T1000 (cell line): ENCODE measurements at regions not wholly inside any gene's neighbourhood (a gene's known extent, or its start where the extent isn't known, plus 50 kb on each side); places are given as distances from the start of the nearest gene placed in this dataset.
A peak's percentile ranks its signal among the peaks of the same experiment; 100 is the strongest.
"Not testable (repeated sequence)": the region's sequence is repeated elsewhere in the genome, so short reads cannot be mapped to it uniquely, and the experiment has no call there.

Experiments used
- DNase-seq: peaks from one replicate; lab custom pipeline; 2025; ENCODE audit warnings: mixed read lengths; lab: John Stamatoyannopoulos, UW

GRCh38 chr12:71385155-71385554, 54.4 kb upstream of the LGR5 start:
- DNase-seq: no peak

DNA sequence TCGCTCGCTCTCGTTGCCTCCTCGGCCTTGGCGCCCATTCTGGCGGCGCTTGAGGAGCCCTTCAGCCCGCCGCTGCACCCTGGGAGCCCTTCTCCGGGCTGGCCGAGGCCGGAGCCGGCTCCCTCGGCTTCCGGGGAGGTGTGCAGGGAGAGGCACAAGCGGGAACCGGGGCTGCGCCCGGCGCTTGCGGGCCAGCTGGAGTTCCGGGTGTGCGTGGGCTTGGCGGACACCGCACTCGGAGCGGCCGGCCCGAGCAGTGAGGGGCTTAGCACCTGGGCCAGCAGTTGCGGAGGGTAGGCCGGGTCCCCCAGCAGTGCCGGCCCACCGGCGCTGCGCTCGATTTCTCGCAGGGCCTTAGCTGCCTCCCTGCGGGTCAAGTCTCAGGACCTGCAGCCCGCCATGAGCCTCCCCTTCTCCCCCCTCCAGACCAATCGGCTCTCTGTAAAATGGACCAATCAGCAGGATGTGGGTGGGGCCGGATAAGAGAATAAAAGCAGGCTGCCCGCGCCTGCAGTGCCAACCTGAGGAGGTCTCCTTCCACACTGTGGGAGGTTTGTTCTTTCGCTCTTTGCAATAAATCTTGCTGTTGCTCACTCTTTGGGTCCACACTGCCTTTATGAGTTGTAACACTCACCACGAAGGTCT, 62.8 kb upstream of the LGR5 start:
- DNase-seq: not testable (repeated sequence)

- DNase-seq: no peak
Measured at GRCh38 chr12:71371122-71371521, 68.5 kb upstream of the LGR5 start.

GRCh38 chr12:71360013-71360412, 79.6 kb upstream of the LGR5 start:
- no peak for DNase-seq

DNA sequence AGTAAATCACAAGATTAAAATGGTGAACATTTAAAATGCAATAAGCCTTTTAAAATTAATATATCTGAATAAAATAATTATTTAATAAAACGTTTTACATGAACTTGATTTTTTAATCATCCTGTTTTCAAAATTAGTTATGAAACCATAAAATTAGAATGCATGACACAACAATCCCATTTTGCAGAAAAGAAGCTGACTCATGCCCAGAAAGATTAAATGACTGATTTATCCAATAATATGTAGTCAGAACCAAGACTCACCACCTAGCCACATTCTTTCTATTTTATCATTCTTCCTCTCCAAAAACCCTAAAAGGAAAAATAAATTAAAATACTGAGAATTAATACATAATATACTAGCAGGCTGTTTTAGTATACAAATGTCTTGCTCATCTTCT, 83.0 kb upstream of the LGR5 start:
- DNase-seq: no peak

DNA sequence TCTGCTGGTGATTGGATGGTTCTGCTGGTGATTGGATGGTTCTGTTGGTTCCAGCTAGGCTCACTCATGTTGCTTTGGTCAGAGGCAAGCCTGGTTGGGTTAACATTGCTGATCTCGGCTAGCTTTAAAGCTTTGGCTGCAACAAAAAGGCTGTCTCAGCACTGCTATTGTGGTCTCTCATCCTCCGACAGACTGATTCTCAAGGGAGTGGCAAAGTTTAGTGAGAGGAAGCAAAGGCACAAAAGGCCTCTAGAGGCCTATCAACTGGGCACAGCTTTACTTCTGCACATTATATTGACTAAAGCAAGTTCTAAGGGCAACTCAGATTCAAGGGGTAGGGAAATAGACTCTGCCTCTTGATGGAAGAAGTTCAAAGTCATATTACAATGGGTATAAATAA, 84.7 kb upstream of the LGR5 start:
- no peak for DNase-seq

GRCh38 chr12:71353607-71354006, 86.0 kb upstream of the LGR5 start:
- no peak for DNase-seq

- DNase-seq: no peak
Measured at GRCh38 chr12:71349950-71350349, 89.6 kb upstream of the LGR5 start.

- DNase-seq: no peak
Measured at GRCh38 chr12:71338933-71339332, 100.7 kb upstream of the LGR5 start.

- no peak for DNase-seq
Measured at GRCh38 chr12:71335963-71336257, 103.7 kb upstream of the LGR5 start.

- DNase-seq: no peak
Measured at GRCh38 chr12:71335151-71335962, 104.2 kb upstream of the LGR5 start.

GRCh38 chr12:71333418-71333817, 106.2 kb upstream of the LGR5 start:
- DNase-seq: no peak

DNA sequence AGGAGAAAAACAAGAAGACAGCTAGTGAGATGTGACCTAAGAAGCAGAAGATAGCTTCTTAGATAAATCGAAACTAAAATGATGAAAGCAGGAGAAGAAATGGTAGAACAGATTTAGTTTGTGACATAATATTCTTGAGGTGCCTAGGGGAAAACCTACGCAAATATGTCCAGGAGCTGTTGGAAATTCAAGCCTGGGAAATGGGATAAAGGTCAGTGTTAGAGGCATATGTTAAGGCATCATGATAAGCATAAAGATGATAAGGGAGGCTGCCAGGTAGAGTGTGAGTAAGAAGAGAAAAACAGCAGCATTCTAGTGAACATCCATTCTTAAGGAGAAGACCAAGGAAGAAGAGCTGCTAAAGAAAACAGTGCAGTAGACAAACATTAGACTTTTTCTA, 109.6 kb upstream of the LGR5 start:
- DNase-seq: no peak

GRCh38 chr12:71321531-71321930, 118.1 kb upstream of the LGR5 start:
- no peak for DNase-seq

GRCh38 chr12:71321130-71321529, 118.5 kb upstream of the LGR5 start:
- no peak for DNase-seq

DNA sequence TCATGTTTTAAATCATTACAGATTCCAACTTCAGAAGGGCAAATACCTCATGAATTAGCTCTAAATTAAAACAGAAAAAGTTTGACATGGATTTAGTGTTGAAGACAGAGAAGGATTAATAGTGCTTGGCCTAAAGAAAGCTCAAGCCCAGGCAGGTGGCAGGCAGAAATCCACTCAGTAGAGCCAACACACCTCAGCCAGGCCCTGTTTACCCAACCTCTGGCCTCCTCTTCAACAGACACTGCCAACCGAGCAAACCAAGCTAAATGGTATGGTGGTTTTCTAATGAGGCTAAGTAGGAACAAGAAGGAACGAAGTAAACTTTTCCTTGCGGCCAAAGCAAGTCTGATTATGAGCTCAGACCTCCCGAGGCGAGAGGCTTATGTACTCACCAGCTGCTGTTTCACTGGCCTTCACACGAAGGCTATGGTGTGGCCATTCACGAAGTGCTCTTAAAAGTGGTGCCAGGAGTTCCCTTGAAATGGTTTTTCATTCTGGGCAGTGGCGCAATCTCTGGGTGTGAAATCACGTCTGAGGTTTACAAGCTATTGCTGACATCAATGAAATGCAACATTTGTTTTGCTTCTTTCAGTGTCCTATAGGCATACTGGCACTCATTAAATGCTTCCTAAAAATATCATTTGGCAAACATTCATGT, 124.1 kb upstream of the LGR5 start:
- DNase-seq: no peak

DNA sequence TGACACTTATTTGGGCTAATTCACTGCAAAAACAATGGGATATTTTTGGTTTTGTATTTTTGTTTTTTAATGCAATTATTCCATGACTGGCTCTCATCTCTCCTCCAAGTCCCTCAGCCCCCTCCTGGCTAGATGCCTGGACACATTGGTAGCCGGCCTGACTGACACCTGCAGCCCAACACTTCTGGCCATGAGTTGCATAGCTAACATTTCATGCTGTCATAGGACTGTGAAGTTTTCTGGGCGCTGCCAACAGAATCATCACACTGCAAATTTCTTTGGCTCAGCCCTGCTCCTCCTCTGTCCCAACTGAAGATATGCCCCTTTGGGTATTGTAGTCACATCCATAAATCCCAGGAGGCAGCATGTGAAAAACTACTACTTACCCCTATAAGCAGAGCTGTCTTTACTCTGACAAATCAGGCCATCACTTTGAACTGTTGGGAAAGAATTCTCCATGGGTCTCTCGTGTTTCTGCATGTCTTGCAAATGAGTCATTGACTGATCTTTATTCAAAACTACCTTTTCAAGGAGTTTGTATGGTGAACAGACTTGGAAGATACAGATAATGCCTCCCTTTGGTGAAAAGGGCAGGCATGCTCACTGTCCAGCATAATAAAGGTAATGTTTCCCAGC, 126.7 kb upstream of the LGR5 start:
- peak; percentile 22 for DNase-seq

DNA sequence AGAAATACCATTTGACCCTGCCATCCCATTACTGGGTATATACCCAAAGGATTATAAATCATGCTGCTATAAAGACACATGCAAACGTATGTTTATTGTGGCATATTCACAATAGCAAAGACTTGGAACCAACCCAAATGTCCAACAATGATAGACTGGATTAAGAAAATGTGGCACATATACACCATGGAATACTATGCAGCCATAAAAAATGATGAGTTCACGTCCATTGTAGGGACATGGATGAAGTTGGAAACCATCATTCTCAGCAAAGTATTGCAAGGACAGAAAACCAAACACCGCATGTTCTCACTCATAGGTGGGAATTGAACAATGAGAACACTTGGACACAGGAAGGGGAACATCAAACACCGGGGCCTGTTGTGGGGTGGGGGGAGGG, 128.0 kb upstream of the LGR5 start:
- not testable (repeated sequence) for DNase-seq

GRCh38 chr12:71306808-71307207, 132.8 kb upstream of the LGR5 start:
- no peak for DNase-seq

- no peak for DNase-seq
Measured at GRCh38 chr12:71304306-71304705, 135.3 kb upstream of the LGR5 start.

DNA sequence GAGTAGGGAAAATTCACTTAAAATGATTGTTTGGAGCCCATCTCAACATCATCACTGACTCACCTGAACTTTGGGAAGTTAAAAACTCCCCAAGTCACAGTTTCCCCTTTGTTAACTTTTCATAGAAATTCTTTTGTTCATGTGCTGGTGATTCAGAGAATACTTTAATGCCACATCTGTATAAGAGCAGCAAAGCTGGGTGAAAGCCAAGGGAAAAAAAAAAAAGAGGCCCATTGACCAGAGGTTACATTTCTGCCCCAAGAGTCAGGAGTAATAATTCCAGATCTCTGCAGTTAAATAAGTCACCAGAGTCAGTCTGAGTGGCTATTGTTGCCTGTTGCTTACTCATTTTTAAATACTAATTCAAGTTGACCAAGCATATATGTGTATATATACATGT, 136.4 kb upstream of the LGR5 start:
- DNase-seq: no peak

GRCh38 chr12:71300772-71301675, 138.6 kb upstream of the LGR5 start:
- DNase-seq: no peak
